ENCODE measurements at regions not wholly inside any gene's neighbourhood (a gene's known extent, or its start where the extent isn't known, plus 50 kb on each side); places are given as distances from the start of the nearest gene placed in this dataset.

DNA sequence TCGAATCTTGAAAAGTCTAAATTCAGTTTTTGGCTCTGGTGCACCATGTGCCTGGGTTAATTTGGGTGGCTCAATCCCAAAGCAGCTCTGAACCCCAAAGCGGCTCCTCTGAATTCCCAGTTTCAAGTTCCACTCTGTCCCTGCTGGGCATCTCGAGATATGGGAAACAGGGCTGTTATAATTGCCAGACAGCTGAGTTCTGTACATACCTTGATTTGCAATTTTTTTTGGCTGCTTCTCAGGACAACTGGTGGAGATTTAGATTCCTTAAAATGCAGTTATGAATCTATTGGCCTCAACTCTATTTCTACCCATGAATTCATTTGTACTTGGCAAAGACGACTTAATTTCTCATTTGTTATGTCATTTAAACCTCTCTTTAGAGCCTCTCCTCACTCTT is 808.5 kb downstream of the TLE4 start:
- 81 to 85% methylated on average over 4 of the region's 4 CpGs for WGBS, 2 donors
- Histone ChIP-seq H3K27me3 (no peaks in the 10 kb centered on the region), H3K36me3 (no peaks in the 10 kb centered on the region), H3K27ac (no peak overlapping the region), H3K4me1 (no peaks in the 10 kb centered on the region), H3K4me3 (no peak overlapping the region), H3K9me3 (no peaks in the 10 kb centered on the region)
- TF ChIP-seq, protein P1, sequence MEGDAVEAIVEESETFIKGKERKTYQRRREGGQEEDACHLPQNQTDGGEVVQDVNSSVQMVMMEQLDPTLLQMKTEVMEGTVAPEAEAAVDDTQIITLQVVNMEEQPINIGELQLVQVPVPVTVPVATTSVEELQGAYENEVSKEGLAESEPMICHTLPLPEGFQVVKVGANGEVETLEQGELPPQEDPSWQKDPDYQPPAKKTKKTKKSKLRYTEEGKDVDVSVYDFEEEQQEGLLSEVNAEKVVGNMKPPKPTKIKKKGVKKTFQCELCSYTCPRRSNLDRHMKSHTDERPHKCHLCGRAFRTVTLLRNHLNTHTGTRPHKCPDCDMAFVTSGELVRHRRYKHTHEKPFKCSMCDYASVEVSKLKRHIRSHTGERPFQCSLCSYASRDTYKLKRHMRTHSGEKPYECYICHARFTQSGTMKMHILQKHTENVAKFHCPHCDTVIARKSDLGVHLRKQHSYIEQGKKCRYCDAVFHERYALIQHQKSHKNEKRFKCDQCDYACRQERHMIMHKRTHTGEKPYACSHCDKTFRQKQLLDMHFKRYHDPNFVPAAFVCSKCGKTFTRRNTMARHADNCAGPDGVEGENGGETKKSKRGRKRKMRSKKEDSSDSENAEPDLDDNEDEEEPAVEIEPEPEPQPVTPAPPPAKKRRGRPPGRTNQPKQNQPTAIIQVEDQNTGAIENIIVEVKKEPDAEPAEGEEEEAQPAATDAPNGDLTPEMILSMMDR (IDR thresholded peaks at IDR 0.05) = no peak
- TF ChIP-seq POLR2AphosphoS5 (IDR thresholded peaks at IDR 0.05) (no peak), EP300 (IDR thresholded peaks at IDR 0.05) (no peak), POLR2A (IDR thresholded peaks at IDR 0.05) (no peak)
- no peak for ATAC-seq (ENCODE audit: low FRiP score in 2 of 2)
- DNase-seq = no peak

DNA sequence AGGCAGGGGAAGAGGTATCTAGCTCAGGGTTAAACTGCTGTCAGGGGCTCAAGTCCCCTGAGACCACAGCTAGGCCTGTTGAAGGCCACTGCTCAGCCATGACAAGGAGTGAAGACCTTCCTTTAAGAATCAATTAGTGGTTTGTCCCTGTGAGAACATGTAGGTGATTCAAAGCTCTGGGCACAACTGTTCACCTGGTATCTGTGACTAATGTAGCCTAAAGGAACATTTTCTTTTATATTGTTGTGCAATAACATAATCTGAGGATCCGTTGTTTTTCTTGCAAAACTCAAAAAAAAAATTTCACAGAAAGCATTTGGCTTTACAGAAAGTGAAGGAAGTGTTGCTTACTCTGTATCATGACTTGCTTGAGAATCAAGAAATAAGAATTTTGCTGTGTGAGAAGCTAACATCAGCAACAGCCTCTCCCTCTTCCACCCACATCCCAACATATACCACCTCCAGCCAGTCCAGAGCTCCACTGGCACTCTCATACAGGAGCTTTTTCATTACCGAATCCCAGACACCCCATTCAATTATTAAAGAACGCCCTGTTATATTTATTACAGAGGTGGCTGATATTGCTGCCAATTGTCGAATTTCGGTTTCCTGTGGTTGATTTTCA is 807.0 kb downstream of the TLE4 start:
- DNase-seq = no peak
- H3K36me3 ChIP-seq = no peaks in the 10 kb centered on the region
- WGBS, 2 donors = 52 to 59% methylated on average over 5 of the region's 5 CpGs

DNA sequence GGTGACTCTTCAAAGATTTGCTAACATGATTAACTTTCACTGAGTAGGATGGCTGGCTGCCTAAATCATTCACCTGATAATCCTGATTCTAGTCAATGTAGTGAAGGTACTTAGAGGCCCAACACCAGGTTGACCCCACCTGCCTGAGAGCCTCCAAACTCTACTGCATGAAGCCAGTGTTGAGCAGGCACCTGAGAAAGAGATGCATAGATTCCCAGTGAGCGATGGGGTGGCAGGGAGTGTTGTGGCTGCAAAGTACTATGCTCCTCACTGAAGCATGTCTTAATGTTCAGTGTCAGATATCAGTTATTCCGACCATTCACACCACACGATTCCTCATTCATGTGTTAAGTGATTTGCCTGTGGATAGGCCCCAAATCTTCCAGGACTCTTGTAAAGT is 804.4 kb downstream of the TLE4 start:
- no peak for ATAC-seq (ENCODE audit: low FRiP score in 2 of 2)
- no peak overlapping the region for H3K4me3 ChIP-seq
- 84 to 93% methylated on average over 3 of the region's 3 CpGs for WGBS, 2 donors
- H3K4me1 ChIP-seq = no peaks in the 10 kb centered on the region
- no peaks in the 10 kb centered on the region for H3K36me3 ChIP-seq
- TF ChIP-seq POLR2A (IDR thresholded peaks at IDR 0.05) = no peak
- TF ChIP-seq EP300 (IDR thresholded peaks at IDR 0.05) = no peak
- TF ChIP-seq, protein P1 (IDR thresholded peaks at IDR 0.05) = no peak
- no peak for TF ChIP-seq POLR2AphosphoS5 (IDR thresholded peaks at IDR 0.05)
- no peaks in the 10 kb centered on the region for H3K9me3 ChIP-seq
- no peak overlapping the region for H3K27ac ChIP-seq
- H3K27me3 ChIP-seq = no peaks in the 10 kb centered on the region
- DNase-seq = no peak

More for the DNA sequence above, 807.0 kb downstream of the TLE4 start:
- no peak overlapping the region for H3K27ac ChIP-seq
- no peak for ATAC-seq (ENCODE audit: low FRiP score in 2 of 2)
- no peaks in the 10 kb centered on the region for H3K27me3 ChIP-seq
- no peak overlapping the region for H3K4me3 ChIP-seq
- no peaks in the 10 kb centered on the region for H3K9me3 ChIP-seq
- H3K4me1 ChIP-seq = no peaks in the 10 kb centered on the region
- TF ChIP-seq POLR2AphosphoS5 (IDR thresholded peaks at IDR 0.05) (no peak), EP300 (IDR thresholded peaks at IDR 0.05) (no peak), POLR2A (IDR thresholded peaks at IDR 0.05) (no peak)
- TF ChIP-seq, protein P1 (IDR thresholded peaks at IDR 0.05) = no peak

DNA sequence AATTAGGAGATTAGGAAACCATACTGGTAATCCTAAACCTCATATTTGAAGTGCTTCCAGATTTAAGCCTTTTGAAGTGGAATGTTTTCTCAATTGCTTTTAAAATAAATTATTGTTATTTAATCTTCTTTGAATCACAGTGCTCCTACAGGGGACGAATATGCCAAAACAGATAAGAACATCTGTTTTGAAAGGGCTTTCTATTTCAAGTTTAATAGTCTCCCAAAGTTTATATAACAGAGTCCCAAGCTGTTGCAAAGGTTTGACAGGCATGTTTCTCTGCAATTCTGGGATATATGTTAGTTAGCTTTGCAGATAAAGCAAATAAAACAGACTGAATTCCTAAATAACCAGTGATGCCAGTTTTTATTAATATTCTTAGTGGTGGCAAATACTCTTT is 803.7 kb downstream of the TLE4 start:
- no peak for DNase-seq
- no peaks in the 10 kb centered on the region for H3K36me3 ChIP-seq
- no peak for ATAC-seq (ENCODE audit: low FRiP score in 2 of 2)
- no peaks in the 10 kb centered on the region for H3K9me3 ChIP-seq
- H3K27ac ChIP-seq = no peak overlapping the region
- no peaks in the 10 kb centered on the region for H3K27me3 ChIP-seq
- H3K4me3 ChIP-seq = no peak overlapping the region
- TF ChIP-seq, protein P1 (IDR thresholded peaks at IDR 0.05) = no peak
- TF ChIP-seq POLR2A (IDR thresholded peaks at IDR 0.05) (no peak), POLR2AphosphoS5 (IDR thresholded peaks at IDR 0.05) (no peak), EP300 (IDR thresholded peaks at IDR 0.05) (no peak)
- 10 to 17% methylated on average over 1 of the region's 1 CpG for WGBS, 2 donors
- no peaks in the 10 kb centered on the region for H3K4me1 ChIP-seq

DNA sequence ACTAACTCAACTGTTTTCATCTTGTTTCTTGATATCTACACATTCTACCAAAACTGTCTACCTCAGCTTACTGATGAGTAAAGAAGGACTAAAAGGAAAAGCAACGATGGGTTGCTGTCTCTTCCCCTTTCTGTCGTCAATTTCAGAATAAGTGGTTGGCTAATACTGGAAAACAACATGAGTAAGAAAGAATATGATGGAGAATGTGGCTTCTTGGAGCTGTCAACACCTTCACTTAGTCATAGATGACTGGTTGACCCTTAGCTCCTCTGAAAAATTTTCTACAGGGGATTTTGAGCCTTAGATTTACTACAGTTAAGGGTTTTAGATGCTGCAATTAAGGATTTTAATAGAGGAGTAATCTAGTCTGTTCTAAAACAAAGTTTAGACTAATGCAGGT is 797.9 kb downstream of the TLE4 start:
- H3K27me3 ChIP-seq = no peaks in the 10 kb centered on the region
- WGBS, 2 donors = 54 to 63% methylated on average over 2 of the region's 2 CpGs
- H3K4me3 ChIP-seq = no peak overlapping the region
- no peaks in the 10 kb centered on the region for H3K9me3 ChIP-seq
- no peak overlapping the region for H3K27ac ChIP-seq
- DNase-seq (no peak), ATAC-seq (ENCODE audit: low FRiP score in 2 of 2) (no peak)
- TF ChIP-seq POLR2A (IDR thresholded peaks at IDR 0.05) = no peak
- no peak for TF ChIP-seq EP300 (IDR thresholded peaks at IDR 0.05)
- no peak for TF ChIP-seq POLR2AphosphoS5 (IDR thresholded peaks at IDR 0.05)
- TF ChIP-seq, protein P1 (IDR thresholded peaks at IDR 0.05) = no peak
- no peaks in the 10 kb centered on the region for H3K36me3 ChIP-seq
- no peaks in the 10 kb centered on the region for H3K4me1 ChIP-seq

Data from upper lobe of left lung (tissue), 6 donors.